GM06990 (cell line): ENCODE measurements at regions not wholly inside any gene's neighbourhood (a gene's known extent, or its start where the extent isn't known, plus 50 kb on each side); places are given as distances from the start of the nearest gene placed in this dataset.
"Not testable (repeated sequence)": the region's sequence is repeated elsewhere in the genome, so short reads cannot be mapped to it uniquely, and the experiment has no call there.

Experiments
- DNase-seq: peaks from one replicate; pipeline ENCODE4 v3.0.0-alpha.2; 2011; ENCODE audit not compliant: insufficient read length; ENCODE audit errors: extremely low read depth
- H3K27me3 ChIP-seq: replicated peaks from 2 replicates; pipeline ENCODE4 v1.6.0; 2011; ENCODE audit warnings: low read length; ENCODE audit not compliant: control insufficient read depth, insufficient read depth
- H3K36me3 ChIP-seq: 2 replicates; pipeline ENCODE4 v1.5.1; 2011; ENCODE audit warnings: low read length; ENCODE audit not compliant: control insufficient read depth, insufficient read depth
- H3K4me3 ChIP-seq: replicated peaks from 2 replicates; pipeline ENCODE4 v1.5.1; 2011; ENCODE audit warnings: low read depth, mild to moderate bottlenecking, control low read depth, low read length
- CTCF ChIP-seq: IDR thresholded peaks from 2 replicates; pipeline ENCODE4 v1.5.1; 2011; ENCODE audit warnings: low read length, control low read depth, mild to moderate bottlenecking, inconsistent platforms; ENCODE audit not compliant: insufficient read depth, poor library complexity, severe bottlenecking

GRCh38 chr2:77640924-77641323 lies 118.7 kb upstream of the LRRTM4 start:
- no peak for DNase-seq
- Histone ChIP-seq H3K36me3 (no peaks in the 10 kb centered on the region), H3K4me3 (no peak overlapping the region), H3K27me3 (no peaks in the 10 kb centered on the region)
- no peak for TF ChIP-seq CTCF

GRCh38 chr2:77642339-77642738 lies 120.2 kb upstream of the LRRTM4 start:
- DNase-seq, result no peak
- no peak for TF ChIP-seq CTCF
- no peaks in the 10 kb centered on the region for H3K36me3 ChIP-seq
- H3K27me3 ChIP-seq, result no peaks in the 10 kb centered on the region
- H3K4me3 ChIP-seq, result no peak overlapping the region

- no peak for DNase-seq
- TF ChIP-seq CTCF, result no peak
- no peak overlapping the region for H3K4me3 ChIP-seq
- no peaks in the 10 kb centered on the region for H3K36me3 ChIP-seq
- no peaks in the 10 kb centered on the region for H3K27me3 ChIP-seq
Observed at GRCh38 chr2:77649856-77650255, 127.7 kb upstream of the LRRTM4 start.

GRCh38 chr2:77652499-77652898 lies 130.3 kb upstream of the LRRTM4 start:
- DNase-seq, result no peak
- Histone ChIP-seq H3K36me3 (no peaks in the 10 kb centered on the region), H3K4me3 (no peak overlapping the region), H3K27me3 (no peaks in the 10 kb centered on the region)
- TF ChIP-seq CTCF, result no peak

- no peak for DNase-seq
- Histone ChIP-seq H3K36me3 (no peaks in the 10 kb centered on the region), H3K27me3 (no peaks in the 10 kb centered on the region), H3K4me3 (no peak overlapping the region)
- TF ChIP-seq CTCF, result no peak
Observed at GRCh38 chr2:77664491-77664890, 142.3 kb upstream of the LRRTM4 start.

GRCh38 chr2:77666251-77666980 lies 144.2 kb upstream of the LRRTM4 start:
- DNase-seq, result no peak
- Histone ChIP-seq H3K27me3 (no peaks in the 10 kb centered on the region), H3K36me3 (no peaks in the 10 kb centered on the region), H3K4me3 (no peak overlapping the region)
- no peak for TF ChIP-seq CTCF

- H3K4me3 ChIP-seq, DNase-seq, H3K36me3 ChIP-seq, H3K27me3 ChIP-seq: not testable (repeated sequence)
Observed at GRCh38 chr2:77684543-77685319, 162.6 kb upstream of the LRRTM4 start.
